GM13977 (cell line): ENCODE measurements at regions not wholly inside any gene's neighbourhood (a gene's known extent, or its start where the extent isn't known, plus 50 kb on each side); places are given as distances from the start of the nearest gene placed in this dataset.

Source experiments
- DNase-seq: peaks from one replicate; pipeline ENCODE4 v3.0.0; 2012; ENCODE audit warnings: low spot score
- CTCF ChIP-seq: IDR thresholded peaks from 2 replicates; pipeline ENCODE4 v1.5.1; 2012; ENCODE audit warnings: mild to moderate bottlenecking, control low read depth; ENCODE audit not compliant: insufficient read depth; ENCODE audit errors: extremely low read depth, missing control alignments
- in situ Hi-C: fragments of 300-500 bp; cut with MboI; formaldehyde crosslinking; loops from one replicate; pipeline ENCODE4 v1.12.0; 2022; ENCODE audit warnings: low sequenced_read_pairs, low pct_unique_long_range_greater_than_20kb, mixed read lengths, inconsistent platforms; ENCODE audit not compliant: unreplicated experiment

DNA sequence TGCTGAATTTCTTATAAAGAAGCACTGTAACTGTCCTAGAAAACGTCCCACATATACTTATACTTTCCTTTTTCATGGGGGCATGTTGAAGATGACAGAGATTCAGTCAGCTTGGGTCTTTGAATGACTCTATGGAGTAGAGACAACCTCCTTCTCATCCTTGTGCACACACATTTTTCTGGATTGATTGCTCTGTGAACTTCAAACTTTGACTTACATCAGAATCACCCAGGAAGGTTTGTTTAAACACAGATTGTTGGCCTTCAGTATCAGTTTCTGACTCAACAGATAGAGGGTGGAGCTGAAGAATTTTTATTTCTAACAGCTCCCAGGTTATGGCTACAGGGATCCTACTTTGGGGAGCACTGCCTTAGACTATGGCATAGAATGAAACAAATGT, 97.6 kb upstream of the DGKB start:
- no peak for DNase-seq
- no peak for TF ChIP-seq CTCF
- in situ Hi-C loops, result loop anchor here (25.0 kb wide), 1 partner anchor 288 kb away; no protein-coding TSS in a partner anchor

GRCh38 chr7:14999331-14999730, 96.8 kb upstream of the DGKB start:
- in situ Hi-C loops, result no loop called here
- TF ChIP-seq CTCF, result no peak
- DNase-seq, result no peak

DNA sequence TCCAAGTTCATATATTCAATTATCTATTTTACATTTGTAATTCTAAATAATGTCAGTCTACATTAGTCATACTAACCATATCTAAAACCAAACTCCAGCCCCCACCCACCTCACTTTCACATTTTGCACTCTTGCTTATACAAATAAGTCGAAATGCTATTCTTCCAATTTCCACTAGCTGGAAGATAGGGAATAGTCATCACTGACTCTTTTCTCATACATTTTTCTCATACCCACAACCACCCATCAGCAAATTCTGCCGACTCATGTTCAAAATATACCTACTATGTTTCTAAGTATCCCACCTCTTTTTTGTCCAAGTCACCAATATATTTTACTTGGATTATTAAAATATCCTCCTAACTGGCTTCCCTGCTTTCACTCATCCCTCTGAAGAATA, 93.2 kb upstream of the DGKB start:
- DNase-seq, result no peak
- no peak for TF ChIP-seq CTCF
- in situ Hi-C loops, result no loop called here

- no peak for DNase-seq
- no peak for TF ChIP-seq CTCF
- in situ Hi-C loops, result no loop called here
Observed at GRCh38 chr7:14988941-14989340, 86.4 kb upstream of the DGKB start.

- in situ Hi-C loops, result no loop called here
- DNase-seq, result no peak
- no peak for TF ChIP-seq CTCF
Observed at GRCh38 chr7:14978687-14979086, 76.1 kb upstream of the DGKB start.

- in situ Hi-C loops, result no loop called here
- no peak for TF ChIP-seq CTCF
- no peak for DNase-seq
Observed at GRCh38 chr7:14974688-14975087, 72.1 kb upstream of the DGKB start.
